GM19043 (cell line): ENCODE measurements at regions not wholly inside any gene's neighbourhood (a gene's known extent, or its start where the extent isn't known, plus 50 kb on each side); places are given as distances from the start of the nearest gene placed in this dataset.
A peak's percentile ranks its signal among the peaks of the same experiment; 100 is the strongest.

Experiments used
- ATAC-seq: cut with Tn5 transposase; IDR thresholded peaks from one replicate; pipeline ENCODE4 v1.9.1; 2021; ENCODE audit warnings: low read depth; ENCODE audit not compliant: unreplicated experiment

DNA sequence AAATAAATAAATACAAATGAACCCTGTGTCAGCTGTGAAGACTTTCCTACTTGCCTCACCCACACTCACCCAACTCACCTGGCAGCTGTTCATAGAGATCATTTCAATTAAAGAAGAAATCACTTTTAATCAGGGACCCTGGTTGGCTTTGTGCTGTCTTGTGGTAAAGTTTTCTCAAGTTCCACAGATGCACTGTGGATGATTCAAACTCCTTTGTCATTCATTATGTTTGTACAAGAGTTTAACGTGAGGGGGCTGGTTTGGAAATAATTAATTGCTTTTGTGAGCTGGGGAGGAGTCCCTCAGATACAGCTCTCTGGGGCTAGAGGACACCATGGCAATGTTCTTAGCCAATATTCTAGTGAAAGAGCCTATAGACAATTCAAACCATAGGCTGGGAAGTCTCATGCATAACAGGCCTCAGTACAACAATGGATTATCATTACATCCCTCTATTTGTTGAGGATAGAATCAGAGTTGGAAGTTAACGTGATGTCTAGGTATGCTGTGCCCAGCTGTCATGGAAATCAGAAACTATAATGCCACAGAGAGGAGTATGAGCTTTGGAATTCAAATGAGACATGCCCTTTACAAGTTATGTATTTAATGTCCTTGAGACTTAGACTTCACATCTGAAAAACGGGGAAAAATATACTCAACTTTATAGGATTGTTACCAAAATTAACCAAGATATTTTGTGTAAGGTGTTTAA, 698.5 kb downstream of the KCNA4 start:
- ATAC-seq = no peak

DNA sequence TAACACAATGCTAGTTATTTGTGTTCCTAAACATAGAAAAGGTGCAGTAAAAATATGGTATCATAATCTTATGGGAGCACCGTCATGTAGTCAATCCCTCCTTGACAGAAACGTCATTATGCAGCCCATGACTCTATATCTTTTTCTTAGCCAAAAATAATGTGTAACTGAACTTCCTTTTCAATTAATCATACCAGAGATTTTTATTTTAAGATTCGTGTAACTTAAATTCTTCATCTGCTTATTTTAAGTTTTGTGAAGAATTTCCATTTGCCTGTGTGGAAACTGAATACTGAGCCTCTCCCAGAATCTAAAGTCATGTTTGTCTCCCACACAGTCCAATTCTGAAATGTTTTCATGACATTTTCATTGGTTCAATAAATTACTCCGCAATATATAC, 699.1 kb downstream of the KCNA4 start:
- ATAC-seq = no peak

DNA sequence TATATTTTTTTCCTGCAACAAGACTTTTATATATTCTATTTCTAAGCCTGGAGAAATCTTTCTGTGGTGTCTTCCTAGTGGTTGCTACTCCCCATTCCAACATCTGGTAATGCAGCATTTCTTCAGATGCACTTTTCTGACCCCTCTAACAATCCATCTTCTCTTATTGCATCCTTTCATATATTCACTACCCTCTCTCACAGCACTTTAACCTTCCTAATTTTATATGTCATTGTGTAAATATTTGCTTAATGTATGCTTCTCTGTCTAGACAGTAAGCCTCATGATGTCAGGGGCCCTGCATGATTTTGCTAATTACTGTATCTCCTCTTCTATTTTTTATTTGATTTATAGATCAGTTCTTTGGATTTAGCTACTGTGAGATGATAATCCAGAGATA, 701.6 kb downstream of the KCNA4 start:
- no peak for ATAC-seq

DNA sequence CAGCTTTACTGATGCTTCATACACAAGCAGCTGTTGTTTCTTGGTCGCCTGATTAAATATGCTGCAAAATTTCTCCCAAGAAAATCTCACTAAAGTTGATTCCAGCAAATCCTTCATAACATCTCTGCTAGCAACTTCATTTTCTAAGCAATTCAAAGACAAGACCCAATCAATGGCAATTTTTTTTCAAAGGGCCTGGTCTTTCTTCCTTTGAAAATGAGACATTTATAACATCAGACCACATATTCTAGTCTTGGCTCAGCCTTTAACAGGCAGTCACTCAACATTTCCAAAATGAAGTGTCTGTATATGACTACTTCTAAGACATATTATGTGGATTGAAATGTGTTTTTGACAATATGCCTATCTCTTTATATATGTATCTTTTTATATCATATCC, 702.6 kb downstream of the KCNA4 start:
- no peak for ATAC-seq

DNA sequence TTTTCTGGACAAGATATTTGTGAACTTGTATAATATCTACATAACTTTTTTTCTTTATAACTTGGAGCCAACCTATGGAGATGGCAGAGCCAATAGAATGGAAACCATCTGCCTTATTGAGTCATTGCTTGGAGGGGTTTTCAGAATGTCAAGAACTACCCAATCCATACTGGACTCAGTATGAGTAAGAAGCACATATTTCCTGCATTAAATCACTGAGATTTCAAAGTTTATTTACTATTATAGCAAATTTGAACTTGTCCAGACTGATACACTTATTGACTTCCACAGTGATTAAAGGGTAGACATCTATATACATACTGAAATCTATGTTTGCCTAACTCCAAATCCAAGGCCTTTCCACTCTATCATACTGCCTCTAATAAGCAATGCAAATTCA, 704.0 kb downstream of the KCNA4 start:
- ATAC-seq = no peak

DNA sequence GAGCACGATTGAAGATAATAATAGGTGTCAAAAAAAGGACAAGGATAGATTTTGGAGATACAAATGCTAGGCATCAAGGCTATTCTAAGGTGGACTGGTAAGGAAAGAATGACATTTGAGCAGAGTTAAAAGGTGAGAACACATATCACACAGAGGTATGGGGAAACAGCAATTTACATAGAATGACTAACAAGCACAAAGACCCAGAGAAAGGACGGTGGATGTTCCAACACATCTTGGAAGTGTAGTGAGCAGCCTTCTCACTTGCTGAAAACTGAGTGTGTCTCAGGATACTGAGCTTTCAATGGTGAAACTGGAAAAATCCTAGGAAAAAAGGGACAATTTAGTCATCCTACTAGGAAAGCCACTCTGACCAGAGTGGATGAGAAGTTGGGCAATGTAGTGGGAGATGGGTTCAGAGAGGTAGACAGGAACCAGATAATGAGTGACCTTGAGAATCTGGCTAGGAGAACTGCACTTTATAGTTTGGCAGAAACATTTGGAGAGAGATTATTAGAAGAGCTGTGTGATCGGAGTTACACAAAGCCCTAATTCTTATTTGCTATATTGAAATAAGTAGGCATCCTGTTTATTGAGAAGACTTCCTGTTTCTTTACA, 706.0 kb downstream of the KCNA4 start:
- ATAC-seq = no peak

DNA sequence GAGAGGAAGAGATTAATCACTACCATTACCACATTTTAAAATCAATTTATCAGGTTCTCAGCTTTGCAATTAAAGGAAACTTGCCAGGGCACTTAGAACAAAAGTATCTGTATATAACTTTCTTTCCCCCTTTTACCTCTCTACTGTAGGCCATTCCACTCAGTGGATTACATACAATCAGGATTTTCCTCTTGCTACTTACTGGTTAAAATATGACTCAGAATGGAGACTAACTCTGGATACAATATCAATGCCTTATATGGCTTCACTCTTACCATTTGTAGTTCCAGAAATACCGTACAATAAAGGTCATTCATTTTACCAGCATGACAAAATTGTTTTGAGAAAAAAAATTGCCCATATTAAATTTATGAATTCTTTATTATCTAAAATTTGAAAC, 706.8 kb downstream of the KCNA4 start:
- no peak for ATAC-seq

DNA sequence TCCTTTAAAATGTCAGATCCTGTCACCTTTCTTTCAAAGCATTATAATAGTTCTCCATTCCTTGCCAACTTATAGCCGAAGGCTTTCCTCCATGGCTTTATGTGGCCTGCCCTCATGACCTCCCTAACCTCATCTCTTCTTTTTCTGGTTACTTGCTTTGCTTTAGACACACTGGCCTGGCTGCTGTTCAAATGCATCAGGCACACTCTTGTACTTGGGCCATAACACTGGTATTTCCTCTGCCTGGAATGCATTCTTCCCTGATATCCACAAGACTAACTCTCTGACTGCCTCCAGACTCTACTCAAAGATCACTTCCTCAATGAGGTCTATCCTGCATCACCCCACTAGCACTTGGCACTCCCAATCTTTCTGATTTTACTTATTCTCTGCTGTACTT, 710.3 kb downstream of the KCNA4 start:
- no peak for ATAC-seq

DNA sequence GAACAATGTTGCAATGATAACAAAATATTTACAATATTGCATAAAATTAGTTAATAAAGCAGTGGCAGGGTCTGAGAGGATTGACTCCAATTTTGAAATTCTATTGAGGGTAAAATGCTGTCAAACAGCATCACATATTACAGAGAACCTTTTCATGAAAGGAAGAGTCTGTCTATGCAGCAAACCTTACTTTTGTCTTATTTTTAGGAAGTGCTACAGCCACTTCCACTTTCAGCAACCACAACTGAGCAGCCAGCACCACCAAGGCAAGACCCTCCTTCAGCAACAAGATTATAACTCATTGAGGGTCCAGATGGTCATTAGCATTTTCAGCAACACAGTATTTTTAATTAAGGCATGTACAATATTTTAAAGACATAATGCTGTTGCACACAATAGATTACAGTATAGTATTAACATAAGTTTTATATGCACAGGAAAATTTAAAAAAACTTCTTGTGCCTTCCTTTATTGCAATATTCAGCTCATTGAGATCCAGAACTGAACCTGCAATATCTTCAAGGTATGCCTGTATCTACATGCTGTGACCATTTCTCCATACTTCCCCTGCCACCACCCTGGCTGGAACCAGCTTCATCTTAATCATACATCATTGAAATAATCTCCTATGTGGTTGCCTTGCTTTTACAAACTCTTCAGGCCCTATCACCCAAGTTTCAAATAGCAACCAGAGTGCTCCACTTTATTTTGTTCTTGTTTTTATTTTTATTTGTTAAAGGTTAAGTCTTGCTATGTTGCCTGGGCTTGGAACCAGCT, 711.2 kb downstream of the KCNA4 start:
- ATAC-seq = no peak

DNA sequence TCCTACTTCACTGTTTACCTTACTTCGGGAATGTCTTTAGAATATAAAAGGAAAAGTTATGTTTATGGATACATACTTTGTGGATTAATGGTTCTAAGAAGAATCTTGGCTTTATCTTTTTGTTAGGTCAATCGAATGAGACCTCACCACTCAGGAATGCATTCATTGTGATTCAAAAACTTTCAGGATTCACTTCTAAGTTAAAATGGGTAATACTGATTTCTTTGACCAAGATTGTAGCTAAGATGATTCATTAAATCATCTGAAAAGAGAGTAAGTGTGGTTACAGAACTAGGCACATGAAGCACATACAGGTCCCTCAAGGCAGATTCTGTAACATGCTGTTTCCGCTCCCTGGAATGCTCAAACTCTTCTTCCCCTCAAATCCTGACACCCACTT, 716.4 kb downstream of the KCNA4 start:
- ATAC-seq = no peak

DNA sequence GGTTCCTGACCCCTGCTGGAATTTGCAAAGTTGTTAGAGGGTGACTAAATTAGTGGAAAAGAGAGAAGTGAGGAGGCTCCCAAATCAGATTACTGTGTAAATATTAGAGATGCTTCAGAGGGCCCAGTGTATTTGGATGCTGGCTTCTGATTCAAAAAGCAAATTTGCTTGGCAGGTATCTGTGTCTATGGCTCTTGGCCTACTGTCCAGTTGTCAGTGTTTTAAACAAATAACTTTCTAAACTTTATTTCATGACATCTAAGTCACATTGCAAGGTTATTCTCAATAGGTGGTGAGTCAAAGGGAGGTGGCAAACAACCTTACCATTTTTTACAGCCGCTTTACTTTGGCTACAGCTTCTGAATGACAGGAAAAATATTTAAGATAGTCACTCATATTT, 720.1 kb downstream of the KCNA4 start:
- ATAC-seq = no peak

DNA sequence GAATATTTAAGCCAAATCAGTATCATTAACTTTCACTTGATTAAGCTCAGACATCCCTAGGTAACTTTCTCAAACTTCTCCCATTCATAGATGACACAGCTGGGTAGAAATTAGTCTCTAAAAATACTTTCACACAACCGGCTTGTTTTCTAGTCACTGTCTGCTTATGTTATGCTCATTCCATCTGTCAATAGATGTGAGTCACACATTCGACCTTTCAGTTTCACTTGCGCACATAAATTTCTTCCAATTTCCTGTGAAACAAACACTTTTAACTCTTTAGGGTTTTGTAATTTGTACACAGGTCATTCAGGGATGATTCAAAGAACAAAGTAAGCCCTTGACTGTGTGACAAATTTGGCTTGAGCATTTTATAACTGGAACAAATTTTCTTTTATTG, 723.0 kb downstream of the KCNA4 start:
- peak; percentile 82 for ATAC-seq

DNA sequence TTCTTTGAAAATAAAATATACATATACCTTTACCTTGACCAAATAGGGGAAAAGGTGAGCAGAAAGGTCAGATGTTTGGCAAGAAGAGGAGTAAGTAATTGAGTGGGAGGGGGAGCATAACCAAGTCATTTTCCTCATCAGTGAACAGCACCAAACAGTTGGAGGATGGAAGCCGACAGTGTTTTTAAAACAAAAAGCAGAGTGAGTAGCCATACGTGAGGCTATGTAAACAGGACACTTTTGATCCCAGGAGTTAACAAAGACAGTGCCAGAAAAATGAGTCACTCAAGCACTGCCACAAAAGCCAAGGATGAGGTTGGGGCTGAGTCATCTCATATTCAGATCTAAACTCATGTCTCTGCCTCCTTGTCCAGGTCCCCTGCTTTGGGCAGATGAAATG, 734.7 kb downstream of the KCNA4 start:
- ATAC-seq = no peak

DNA sequence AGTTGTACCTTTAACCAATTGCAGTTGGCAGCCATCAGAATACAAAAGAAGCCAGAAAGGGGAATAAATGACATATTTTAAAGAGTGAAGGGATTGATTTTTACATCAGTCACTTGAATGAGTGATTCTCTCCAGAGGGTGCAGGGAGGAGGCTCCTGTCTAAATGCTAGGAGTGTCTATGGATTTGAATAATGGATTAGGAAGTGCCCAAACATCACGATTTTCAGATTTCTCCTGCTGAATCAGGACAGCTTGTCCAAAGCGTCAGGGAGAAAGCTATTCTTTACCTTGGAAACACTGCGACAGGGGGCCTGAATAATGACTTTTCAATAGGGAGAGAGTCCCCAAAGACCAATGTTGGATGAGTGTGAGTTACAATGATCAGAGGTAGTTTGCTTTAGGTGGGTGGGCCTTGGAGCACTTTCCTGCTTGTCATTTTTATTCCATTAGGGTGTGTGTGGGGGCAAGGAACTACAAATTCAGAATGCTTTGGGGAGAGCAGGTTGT, 735.5 kb downstream of the KCNA4 start:
- ATAC-seq = no peak

DNA sequence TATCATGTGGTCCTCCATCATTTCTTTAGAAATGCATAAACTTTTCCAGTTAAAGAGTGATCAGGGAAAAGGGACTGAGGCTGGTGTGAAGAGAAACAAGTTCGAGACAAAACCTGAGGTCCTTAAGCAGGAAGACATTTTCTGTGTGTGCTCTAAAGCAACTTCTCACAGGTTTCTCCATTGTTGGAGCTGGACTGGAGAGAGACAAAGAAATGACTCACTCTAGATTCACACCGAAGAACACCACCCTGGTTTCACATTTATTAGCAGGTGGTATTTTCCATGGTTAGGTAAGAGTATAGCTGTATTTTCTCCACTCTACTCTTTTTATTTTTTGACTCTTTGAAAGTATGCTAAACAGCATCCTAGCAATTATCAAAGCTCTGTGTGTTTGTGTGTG, 736.4 kb downstream of the KCNA4 start:
- no peak for ATAC-seq

DNA sequence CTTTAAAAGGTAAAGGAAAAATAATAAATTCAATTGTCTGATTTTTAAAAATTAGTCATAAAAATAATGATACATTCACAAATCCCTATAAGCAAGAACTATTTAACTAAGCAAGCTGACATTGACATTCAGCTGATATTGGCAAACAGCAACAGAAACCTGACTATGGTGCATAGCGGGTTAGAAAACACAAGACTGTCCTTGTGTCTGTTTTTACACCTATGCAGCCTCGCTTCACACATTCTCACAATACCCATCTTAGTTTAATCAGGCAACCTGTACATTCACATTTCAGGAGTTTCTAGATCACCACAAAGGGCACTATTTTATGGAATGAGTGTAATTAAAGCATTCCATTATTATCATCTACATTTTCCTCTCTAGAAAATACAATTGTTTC, 737.1 kb downstream of the KCNA4 start:
- no peak for ATAC-seq

DNA sequence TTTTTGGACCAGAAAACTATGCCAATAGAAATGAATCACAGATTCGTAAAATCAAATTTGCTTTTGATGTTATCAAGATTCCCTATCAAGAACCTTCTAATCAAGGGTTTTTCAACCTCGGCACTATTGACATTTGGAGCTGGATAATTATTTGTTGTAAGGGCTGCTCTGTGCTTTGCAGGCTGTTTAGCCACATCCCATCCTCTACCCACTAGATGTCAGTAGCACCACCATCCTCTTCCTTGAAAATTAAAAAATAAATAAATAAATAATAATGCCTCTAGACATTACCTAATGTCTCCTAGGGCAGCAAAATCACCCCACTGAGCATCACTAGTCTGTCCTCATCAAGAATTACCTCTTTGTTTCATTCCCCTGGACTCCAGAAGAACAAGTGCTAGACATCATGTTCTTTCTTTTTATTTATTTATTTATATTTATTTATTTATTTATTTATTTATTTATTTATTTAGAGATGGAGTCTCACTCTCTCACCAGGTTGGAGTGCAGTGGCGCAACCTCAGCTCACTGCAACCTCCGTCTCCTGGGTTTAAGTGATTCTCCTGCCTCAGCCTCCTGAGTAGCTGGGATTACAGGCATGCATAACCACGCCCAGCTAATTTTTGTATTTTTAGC, 744.7 kb downstream of the KCNA4 start:
- ATAC-seq = no peak

DNA sequence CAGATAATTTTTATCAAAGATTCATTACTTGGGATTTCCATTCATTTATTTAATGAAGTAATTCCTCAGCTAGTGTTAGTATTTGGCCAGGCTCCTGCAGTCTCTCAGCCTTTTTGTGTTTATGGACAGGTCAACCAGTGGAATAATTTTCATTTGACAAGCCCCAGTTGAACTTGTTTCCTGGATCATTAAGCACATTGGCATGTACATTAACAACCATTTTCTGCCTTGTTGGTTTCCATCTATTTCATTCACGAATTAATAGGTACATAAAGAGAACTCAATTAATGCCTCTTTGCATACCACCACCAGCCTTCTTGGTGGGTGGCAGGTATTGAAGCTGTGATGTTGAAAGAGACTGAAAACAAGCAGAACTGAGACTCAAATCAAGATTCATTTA, 745.2 kb downstream of the KCNA4 start:
- no peak for ATAC-seq

DNA sequence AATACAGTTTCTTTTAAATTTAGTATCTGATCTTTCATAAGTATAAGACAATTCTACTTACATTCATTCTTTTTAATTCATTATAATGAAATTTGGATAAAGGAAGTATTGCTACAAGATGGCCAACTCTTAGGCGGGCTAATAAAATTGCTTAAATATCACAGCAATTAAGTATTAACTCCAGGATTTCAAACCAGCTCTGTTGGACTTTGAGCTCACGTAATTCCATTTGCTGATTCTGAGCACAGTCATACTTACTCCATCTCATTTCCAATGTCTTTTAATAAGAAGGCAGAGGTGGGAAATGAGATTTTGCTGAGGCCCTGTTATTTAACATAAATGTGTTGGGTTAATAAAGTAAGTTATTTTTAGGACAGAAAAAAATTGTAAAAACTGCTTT, 748.1 kb downstream of the KCNA4 start:
- no peak for ATAC-seq

DNA sequence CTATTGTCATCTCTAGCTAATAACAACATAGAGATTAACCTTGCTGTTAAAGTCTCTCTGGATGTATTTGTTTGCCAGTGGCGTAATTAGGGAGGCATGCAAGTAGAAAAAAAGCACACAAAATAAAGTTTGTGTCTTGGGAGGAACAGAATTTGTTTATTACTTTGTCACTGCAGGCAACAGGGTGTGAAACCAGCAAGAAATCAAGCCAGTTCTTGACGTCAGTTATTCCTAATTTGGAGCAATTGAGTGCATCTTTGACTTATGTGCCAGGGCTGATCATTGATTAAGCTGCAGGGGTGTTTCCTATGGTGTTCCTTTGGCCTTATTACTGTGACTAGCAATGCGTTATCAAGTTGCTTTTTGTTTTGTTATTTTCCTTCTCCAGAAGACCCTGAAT, 751.0 kb downstream of the KCNA4 start:
- no peak for ATAC-seq

DNA sequence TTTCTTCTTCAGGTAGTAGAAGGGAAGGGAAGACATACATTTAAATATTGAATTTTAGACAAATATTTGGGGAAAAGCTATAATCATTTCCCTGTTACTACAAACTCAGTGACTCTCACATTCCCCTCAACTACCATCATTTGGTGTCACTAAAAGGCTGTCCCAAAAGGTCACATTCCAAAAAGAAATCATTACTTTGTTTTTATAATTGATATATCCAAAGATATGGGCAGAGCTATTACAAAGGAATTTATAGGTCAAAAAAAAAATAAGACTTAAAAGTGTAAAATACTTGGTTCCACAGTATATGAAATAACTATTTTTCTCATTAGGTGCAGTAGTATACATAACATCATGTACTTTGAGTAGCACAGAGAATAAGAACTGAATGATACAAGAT, 751.4 kb downstream of the KCNA4 start:
- no peak for ATAC-seq
